ENCODE measurements at regions not wholly inside any gene's neighbourhood (a gene's known extent, or its start where the extent isn't known, plus 50 kb on each side); places are given as distances from the start of the nearest gene placed in this dataset.

DNA sequence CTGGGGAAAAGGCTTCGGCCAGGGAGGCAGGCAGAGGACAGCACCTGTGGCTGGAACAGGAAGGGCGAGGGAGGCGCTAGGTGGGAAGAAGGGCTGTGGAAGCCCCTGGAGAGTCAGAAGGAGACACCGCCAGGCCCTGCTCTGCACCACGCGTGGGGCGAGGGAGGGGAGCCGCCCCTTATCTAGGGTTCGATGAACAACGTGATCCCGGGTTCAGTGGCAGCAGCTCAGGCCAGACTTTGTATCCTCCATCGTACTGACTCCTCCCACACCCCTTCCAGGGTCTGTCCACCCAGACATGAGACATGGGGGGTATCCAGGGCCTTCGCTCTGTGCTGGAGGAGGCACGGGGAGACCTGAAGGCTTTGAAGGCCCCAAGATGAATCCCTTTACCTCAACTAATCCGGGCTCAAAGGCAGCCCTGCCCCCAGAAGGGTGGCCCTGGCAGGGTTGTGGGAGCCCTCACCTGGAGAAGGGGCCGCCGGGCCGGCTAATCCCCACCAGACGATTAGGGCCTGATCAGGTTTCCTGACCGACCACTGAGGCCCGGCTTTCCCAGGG is 110.8 kb downstream of the PDGFA start:
- TF ChIP-seq EZH2 (IDR thresholded peaks at IDR 0.05; ENCODE audit: borderline replicate concordance), result no peak
- no peak for TF ChIP-seq CTCF (IDR thresholded peaks at IDR 0.05; ENCODE audit: poor library complexity)
- TF ChIP-seq EZH2phosphoT487 (IDR thresholded peaks at IDR 0.05; ENCODE audit: low read depth, severe bottlenecking, unreplicated experiment), result no peak

Measured in hepatocyte (in vitro differentiated cells).